ENCODE measurements at regions not wholly inside any gene's neighbourhood (a gene's known extent, or its start where the extent isn't known, plus 50 kb on each side); places are given as distances from the start of the nearest gene placed in this dataset.

- no peak overlapping the region for H3K27ac ChIP-seq
- H3K4me1 ChIP-seq (replicated peaks in 1 of 2): no peaks in the 10 kb centered on the region
- 63 to 100% (median 68%) methylated on average over 2 of the region's 2 CpGs; no CpG with 5 or more reads in 5 of the 10 experiments for WGBS, 10 experiments
- no peak overlapping the region for H3K4me3 ChIP-seq
- ATAC-seq (replicated peaks in 6 of 8): no peak
- in situ Hi-C loops (cut with MboI; ENCODE audit: low pct_unique_long_range_greater_than_20kb in 2 of 9, low sequenced_read_pairs in 9 of 9, unreplicated experiment in 9 of 9): no loop called here
Observed at GRCh38 chr15:36325206-36325605, 254.2 kb upstream of the CDIN1 start.

DNA sequence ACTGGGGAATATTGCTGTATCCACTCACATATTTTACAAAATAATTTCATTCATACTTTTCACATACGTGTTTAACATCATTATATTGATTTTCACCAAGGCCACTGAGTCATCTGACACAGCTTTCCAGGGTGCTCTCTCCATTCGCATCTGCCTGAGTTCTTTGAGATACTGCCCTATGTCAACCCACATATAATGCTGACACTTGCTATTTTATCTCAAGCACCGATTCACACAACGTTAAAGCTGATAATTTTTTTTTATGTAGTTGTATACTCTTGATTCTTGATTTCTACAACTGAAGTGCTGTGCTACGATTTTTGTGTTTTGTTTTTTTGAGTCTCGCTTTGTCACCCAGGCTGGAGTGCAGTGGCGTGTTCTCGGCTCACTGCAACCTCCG is 249.8 kb upstream of the CDIN1 start:
- Histone ChIP-seq H3K4me1 (replicated peaks in 1 of 2) (no peaks in the 10 kb centered on the region), H3K4me3 (no peak overlapping the region), H3K27ac (no peak overlapping the region)
- 72 to 99% (median 93%) methylated on average over 2 to 9 of the region's 9 CpGs for WGBS, 10 experiments
- ATAC-seq (replicated peaks in 6 of 8): no peak
- in situ Hi-C loops (cut with MboI; ENCODE audit: low pct_unique_long_range_greater_than_20kb in 2 of 9, low sequenced_read_pairs in 9 of 9, unreplicated experiment in 9 of 9): no loop called here

DNA sequence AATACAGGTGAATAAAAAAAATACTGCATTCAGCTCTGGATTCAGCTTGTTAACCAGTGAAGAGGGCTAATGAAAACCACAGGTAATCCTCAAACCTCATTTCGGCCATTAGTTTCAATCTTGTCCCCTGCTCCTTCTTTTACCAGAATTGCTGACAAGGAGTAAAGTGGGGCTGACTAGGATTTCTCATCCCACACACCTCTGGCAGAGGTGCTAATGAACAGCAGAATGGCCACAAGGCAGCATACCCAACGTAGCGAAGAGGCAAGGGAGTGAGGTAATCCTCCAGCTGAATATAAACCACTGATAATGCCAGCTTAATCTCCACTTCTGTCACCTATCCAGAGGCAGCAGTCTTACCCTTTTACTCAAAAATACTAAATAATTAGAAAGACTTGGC is 248.8 kb upstream of the CDIN1 start:
- 71 to 100% (median 100%) methylated on average over 1 to 3 of the region's 3 CpGs; no CpG with 5 or more reads in 3 of the 10 experiments for WGBS, 10 experiments

DNA sequence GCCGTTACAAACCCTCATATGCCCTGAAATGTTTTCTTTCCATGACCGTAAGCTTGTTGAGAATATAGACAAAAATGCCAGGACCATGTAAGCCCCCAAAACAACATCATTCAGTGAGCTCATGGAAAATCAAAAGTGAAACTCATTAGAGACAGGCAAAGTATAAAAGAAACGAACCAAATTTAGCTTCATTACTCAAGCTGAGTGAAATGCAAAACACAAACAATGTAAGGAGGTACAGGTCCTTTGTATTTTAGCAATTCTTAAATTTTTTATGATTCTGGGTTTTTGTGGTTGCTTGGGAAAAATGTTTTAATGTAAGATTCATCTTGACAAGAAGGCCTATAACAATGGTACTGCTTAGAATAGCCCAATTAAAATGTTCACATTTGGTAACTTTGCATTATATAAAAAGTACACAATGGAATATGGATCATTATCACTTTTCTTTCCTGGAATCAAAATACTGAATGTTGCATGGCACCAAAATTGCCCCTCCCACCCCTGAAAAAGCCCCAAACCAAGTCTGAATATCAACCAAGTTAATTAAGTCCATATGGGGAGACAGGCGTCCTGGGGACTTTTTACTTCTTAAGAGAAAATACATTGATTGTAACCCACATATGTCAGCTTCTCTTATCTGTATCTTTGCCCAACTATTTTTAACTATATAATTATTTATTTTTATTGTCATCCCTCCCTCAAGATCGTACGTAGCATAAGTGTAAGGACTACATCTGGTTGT is 247.7 kb upstream of the CDIN1 start:
- Histone ChIP-seq H3K4me3 (no peak overlapping the region), H3K4me1 (replicated peaks in 1 of 2) (no peaks in the 10 kb centered on the region), H3K27ac (no peak overlapping the region)
- in situ Hi-C loops (cut with MboI; ENCODE audit: low pct_unique_long_range_greater_than_20kb in 2 of 9, low sequenced_read_pairs in 9 of 9, unreplicated experiment in 9 of 9): no loop called here
- WGBS, 10 experiments: 0 to 100% (median 87%) methylated on average over 2 to 6 of the region's 6 CpGs
- peak in 1 of 8 experiments; percentile 37 for ATAC-seq (replicated peaks in 6 of 8)

More for the DNA sequence above, 248.8 kb upstream of the CDIN1 start:
- Histone ChIP-seq H3K4me1 (replicated peaks in 1 of 2) (no peaks in the 10 kb centered on the region), H3K4me3 (no peak overlapping the region), H3K27ac (no peak overlapping the region)
- in situ Hi-C loops (cut with MboI; ENCODE audit: low pct_unique_long_range_greater_than_20kb in 2 of 9, low sequenced_read_pairs in 9 of 9, unreplicated experiment in 9 of 9): no loop called here
- ATAC-seq (replicated peaks in 6 of 8): no peak

DNA sequence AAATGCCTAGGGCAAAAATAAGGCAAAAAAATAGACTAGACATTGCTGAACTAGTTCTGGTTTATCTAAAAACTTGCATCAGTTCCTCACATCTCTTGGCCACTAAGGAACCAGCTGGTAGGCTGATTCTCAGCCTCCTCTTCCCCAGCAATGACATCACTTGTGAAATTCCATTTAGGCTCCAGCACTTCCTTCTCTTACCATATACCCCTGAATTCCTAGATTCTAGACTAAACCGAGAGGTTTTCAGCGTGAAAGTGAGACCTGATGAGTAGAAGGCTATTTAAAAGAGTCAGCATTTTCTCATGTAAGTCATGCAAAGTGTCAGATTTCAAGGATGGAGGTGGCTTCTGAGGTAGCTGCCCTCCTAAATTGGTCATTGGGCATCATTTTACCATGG is 247.1 kb upstream of the CDIN1 start:
- H3K27ac ChIP-seq: no peak overlapping the region
- WGBS, 10 experiments: 40 to 100% (median 98%) methylated on average over 1 to 2 of the region's 2 CpGs; no CpG with 5 or more reads in 2 of the 10 experiments
- no peak overlapping the region for H3K4me3 ChIP-seq

GRCh38 chr15:36332896-36333295 is 246.5 kb upstream of the CDIN1 start:
- in situ Hi-C loops (cut with MboI; ENCODE audit: low pct_unique_long_range_greater_than_20kb in 2 of 9, low sequenced_read_pairs in 9 of 9, unreplicated experiment in 9 of 9): no loop called here
- WGBS, 10 experiments: 80 to 100% (median 100%) methylated on average over 1 to 2 of the region's 2 CpGs; no CpG with 5 or more reads in 3 of the 10 experiments
- Histone ChIP-seq H3K4me1 (replicated peaks in 1 of 2) (no peaks in the 10 kb centered on the region), H3K4me3 (no peak overlapping the region), H3K27ac (no peak overlapping the region)
- no peak for ATAC-seq (replicated peaks in 6 of 8)

More for the DNA sequence above, 247.1 kb upstream of the CDIN1 start:
- in situ Hi-C loops (cut with MboI; ENCODE audit: low pct_unique_long_range_greater_than_20kb in 2 of 9, low sequenced_read_pairs in 9 of 9, unreplicated experiment in 9 of 9): no loop called here
- no peak for ATAC-seq (replicated peaks in 6 of 8)
- no peaks in the 10 kb centered on the region for H3K4me1 ChIP-seq (replicated peaks in 1 of 2)

GRCh38 chr15:36334059-36334458 is 245.4 kb upstream of the CDIN1 start:
- ATAC-seq (replicated peaks in 6 of 8): peak in 2 of 8 experiments; percentile 28
- 36 to 100% (median 65%) methylated on average over 1 to 2 of the region's 3 CpGs for WGBS, 10 experiments
- in situ Hi-C loops (cut with MboI; ENCODE audit: low pct_unique_long_range_greater_than_20kb in 2 of 9, low sequenced_read_pairs in 9 of 9, unreplicated experiment in 9 of 9): no loop called here
- Histone ChIP-seq H3K4me3 (no peak overlapping the region), H3K4me1 (replicated peaks in 1 of 2) (no peaks in the 10 kb centered on the region), H3K27ac (no peak overlapping the region)

DNA sequence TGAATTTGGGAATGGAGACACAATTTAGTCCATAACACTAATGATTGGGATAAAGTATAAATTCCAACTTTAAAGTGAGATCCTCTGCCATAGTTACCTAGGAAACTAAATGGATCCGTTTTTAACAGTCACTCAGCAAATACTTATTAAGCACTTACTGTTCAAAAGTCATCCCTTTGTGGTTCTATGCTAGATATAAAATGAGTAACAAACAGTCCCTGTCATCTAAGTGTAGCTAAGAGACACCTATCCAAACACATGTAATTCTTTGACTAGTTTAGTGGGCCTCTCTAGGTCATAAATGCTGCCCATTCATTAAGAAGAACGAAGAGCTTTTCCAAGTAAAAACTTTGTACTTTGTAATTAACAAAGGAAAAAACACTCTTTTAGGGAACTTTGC is 244.2 kb upstream of the CDIN1 start:
- Histone ChIP-seq H3K4me3 (no peak overlapping the region), H3K27ac (no peak overlapping the region), H3K4me1 (replicated peaks in 1 of 2) (no peaks in the 10 kb centered on the region)
- in situ Hi-C loops (cut with MboI; ENCODE audit: low pct_unique_long_range_greater_than_20kb in 2 of 9, low sequenced_read_pairs in 9 of 9, unreplicated experiment in 9 of 9): no loop called here
- peak in 1 of 8 experiments; percentile 55 for ATAC-seq (replicated peaks in 6 of 8)
- WGBS, 10 experiments: 55 to 100% (median 91%) methylated on average over 1 to 2 of the region's 2 CpGs

- no peak for ATAC-seq (replicated peaks in 6 of 8)
- Histone ChIP-seq H3K27ac (no peak overlapping the region), H3K4me1 (replicated peaks in 1 of 2) (no peaks in the 10 kb centered on the region), H3K4me3 (no peak overlapping the region)
- WGBS, 10 experiments: 80 to 100% (median 100%) methylated on average over 1 of the region's 1 CpG; no CpG with 5 or more reads in 2 of the 10 experiments
- in situ Hi-C loops (cut with MboI; ENCODE audit: low pct_unique_long_range_greater_than_20kb in 2 of 9, low sequenced_read_pairs in 9 of 9, unreplicated experiment in 9 of 9): no loop called here
Observed at GRCh38 chr15:36335659-36336058, 243.8 kb upstream of the CDIN1 start.

DNA sequence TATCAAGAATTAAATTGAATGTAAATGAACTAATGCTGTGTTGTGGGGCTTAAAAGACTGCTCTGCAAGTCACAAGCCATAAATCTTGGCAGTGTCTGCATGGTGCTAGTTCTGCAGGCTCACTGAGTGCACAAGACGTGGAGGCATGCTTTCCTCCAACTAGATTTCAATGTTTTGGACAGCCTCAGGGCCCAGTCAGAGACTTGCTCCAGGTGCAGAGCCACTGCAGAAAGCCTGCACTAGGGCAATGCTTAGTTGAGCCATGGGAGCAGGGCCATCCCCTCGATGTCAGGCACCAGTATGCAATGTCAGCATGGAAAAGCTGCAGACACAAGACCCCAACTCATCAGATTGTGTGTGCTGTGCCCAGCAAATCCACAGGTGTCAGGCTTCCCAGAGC is 234.5 kb upstream of the CDIN1 start:
- H3K27ac ChIP-seq: no peak overlapping the region
- no peak overlapping the region for H3K4me3 ChIP-seq
- H3K4me1 ChIP-seq (replicated peaks in 1 of 2): no peaks in the 10 kb centered on the region
- ATAC-seq (replicated peaks in 6 of 8): peak in 5 of 8 experiments; percentile 19 to 35 (median 28)
- WGBS, 10 experiments: 40 to 88% (median 67%) methylated on average over 1 to 2 of the region's 2 CpGs; no CpG with 5 or more reads in 5 of the 10 experiments
- in situ Hi-C loops (cut with MboI; ENCODE audit: low pct_unique_long_range_greater_than_20kb in 2 of 9, low sequenced_read_pairs in 9 of 9, unreplicated experiment in 9 of 9): no loop called here

DNA sequence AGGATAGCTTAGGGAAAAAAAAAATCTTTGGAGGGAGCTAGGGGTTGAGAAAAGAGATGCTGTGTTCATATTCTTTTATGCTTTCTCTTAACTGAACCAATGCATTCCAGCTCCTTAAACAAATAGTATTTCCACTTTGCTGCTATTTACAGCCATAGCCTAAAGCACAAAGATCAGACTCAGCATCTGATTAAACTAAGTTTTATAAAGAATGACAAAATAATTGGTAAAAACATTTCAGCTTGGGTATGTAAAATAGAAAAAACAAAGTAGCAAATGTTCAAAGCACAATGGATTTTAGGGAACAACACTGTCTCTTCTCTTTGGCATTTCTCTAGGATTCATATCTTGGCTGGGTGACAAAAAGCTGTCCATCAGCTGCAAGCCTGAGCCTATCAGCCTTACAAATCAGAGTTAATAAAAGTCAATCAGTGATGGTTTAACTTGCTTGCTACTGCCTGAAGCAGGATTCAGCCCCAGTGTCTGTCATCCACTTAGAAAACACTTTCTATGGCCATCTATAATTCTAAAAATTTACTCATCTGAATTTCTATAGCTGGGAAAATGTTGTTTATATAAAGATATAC is 232.1 kb upstream of the CDIN1 start:
- no peak for ATAC-seq (replicated peaks in 6 of 8)
- H3K27ac ChIP-seq: no peak overlapping the region
- peaks cover 0 to 8% of the 10 kb centered on the region in 2 donors for H3K4me1 ChIP-seq (replicated peaks in 1 of 2)
- in situ Hi-C loops (cut with MboI; ENCODE audit: low pct_unique_long_range_greater_than_20kb in 2 of 9, low sequenced_read_pairs in 9 of 9, unreplicated experiment in 9 of 9): no loop called here
- H3K4me3 ChIP-seq: no peak overlapping the region

DNA sequence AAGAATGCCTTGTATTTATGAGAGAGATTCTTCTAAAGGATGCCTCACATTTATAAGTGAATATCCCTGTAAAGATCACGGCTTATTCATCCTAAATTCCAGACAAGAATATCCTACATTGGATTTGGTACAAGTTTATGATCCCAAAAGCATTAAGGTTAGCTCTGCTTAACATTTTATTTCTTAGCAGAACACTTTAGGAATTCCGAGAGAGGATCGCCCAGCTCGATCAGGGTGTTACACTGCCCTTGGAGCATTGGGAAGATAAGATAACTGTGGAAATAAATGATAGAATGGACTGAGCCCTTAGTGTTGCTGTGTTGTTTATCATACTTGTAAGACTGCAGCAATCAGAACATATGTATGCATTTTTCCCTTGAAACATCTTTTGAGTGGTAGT is 223.0 kb upstream of the CDIN1 start:
- Histone ChIP-seq H3K27ac (no peak overlapping the region), H3K4me3 (no peak overlapping the region), H3K4me1 (replicated peaks in 1 of 2) (peaks cover 14 to 28% of the 10 kb centered on the region in 2 donors)
- 70 to 100% (median 90%) methylated on average over 1 to 4 of the region's 4 CpGs; no CpG with 5 or more reads in 3 of the 10 experiments for WGBS, 10 experiments
- in situ Hi-C loops (cut with MboI; ENCODE audit: low pct_unique_long_range_greater_than_20kb in 2 of 9, low sequenced_read_pairs in 9 of 9, unreplicated experiment in 9 of 9): no loop called here
- ATAC-seq (replicated peaks in 6 of 8): peak in 1 of 8 experiments; percentile 15

- in situ Hi-C loops (cut with MboI; ENCODE audit: low pct_unique_long_range_greater_than_20kb in 2 of 9, low sequenced_read_pairs in 9 of 9, unreplicated experiment in 9 of 9): no loop called here
- H3K4me3 ChIP-seq: no peak overlapping the region
- WGBS, 10 experiments: 9 to 87% (median 68%) methylated on average over 1 to 8 of the region's 8 CpGs
- peak in 6 of 8 experiments; percentile 31 to 67 (median 56) for ATAC-seq (replicated peaks in 6 of 8)
- no peak overlapping the region for H3K27ac ChIP-seq
- peaks cover 19 to 35% of the 10 kb centered on the region in 2 donors for H3K4me1 ChIP-seq (replicated peaks in 1 of 2)
Observed at GRCh38 chr15:36356978-36357601, 222.3 kb upstream of the CDIN1 start.
